HG03196 (cell line): ENCODE measurements at regions not wholly inside any gene's neighbourhood (a gene's known extent, or its start where the extent isn't known, plus 50 kb on each side); places are given as distances from the start of the nearest gene placed in this dataset.

Experiments used
- ATAC-seq: cut with Tn5 transposase; IDR thresholded peaks from one replicate; pipeline ENCODE4 v1.9.1; 2021; ENCODE audit not compliant: unreplicated experiment

- no peak for ATAC-seq
Observed at GRCh38 chr12:67426067-67426466, 156.9 kb downstream of the CAND1 start.

GRCh38 chr12:67427336-67427735 lies 158.2 kb downstream of the CAND1 start:
- ATAC-seq, result no peak

- no peak for ATAC-seq
Observed at GRCh38 chr12:67428431-67428830, 159.3 kb downstream of the CAND1 start.

- ATAC-seq, result no peak
Observed at GRCh38 chr12:67430708-67431335, 161.7 kb downstream of the CAND1 start.

- ATAC-seq, result no peak
Observed at GRCh38 chr12:67431411-67432020, 162.4 kb downstream of the CAND1 start.

GRCh38 chr12:67433385-67434175 lies 164.4 kb downstream of the CAND1 start:
- no peak for ATAC-seq

GRCh38 chr12:67434671-67435370 lies 165.7 kb downstream of the CAND1 start:
- no peak for ATAC-seq

- no peak for ATAC-seq
Observed at GRCh38 chr12:67436230-67436629, 167.1 kb downstream of the CAND1 start.

GRCh38 chr12:67437011-67437410 lies 167.9 kb downstream of the CAND1 start:
- no peak for ATAC-seq

GRCh38 chr12:67439611-67440010 lies 170.5 kb downstream of the CAND1 start:
- no peak for ATAC-seq

GRCh38 chr12:67441736-67442346 lies 172.7 kb downstream of the CAND1 start:
- ATAC-seq, result peak; percentile 96

- ATAC-seq, result no peak
Observed at GRCh38 chr12:67442347-67442841, 173.2 kb downstream of the CAND1 start.

GRCh38 chr12:67442896-67443295 lies 173.7 kb downstream of the CAND1 start:
- ATAC-seq, result no peak

GRCh38 chr12:67444542-67444941 lies 175.4 kb downstream of the CAND1 start:
- ATAC-seq, result no peak

- ATAC-seq, result no peak
Observed at GRCh38 chr12:67446716-67447115, 177.6 kb downstream of the CAND1 start.

GRCh38 chr12:67447180-67447579 lies 178.0 kb downstream of the CAND1 start:
- no peak for ATAC-seq

GRCh38 chr12:67449591-67450052 lies 180.5 kb downstream of the CAND1 start:
- ATAC-seq, result peak; percentile 81

GRCh38 chr12:67450441-67450840 lies 181.3 kb downstream of the CAND1 start:
- ATAC-seq, result no peak

- ATAC-seq, result no peak
Observed at GRCh38 chr12:67451206-67451605, 182.0 kb downstream of the CAND1 start.

- ATAC-seq, result peak; percentile 51
Observed at GRCh38 chr12:67452119-67452805, 183.1 kb downstream of the CAND1 start.
